DMS79 treated with DMSO at 0.1 percent for 48 hours (cell line): ENCODE measurements at regions not wholly inside any gene's neighbourhood (a gene's known extent, or its start where the extent isn't known, plus 50 kb on each side); places are given as distances from the start of the nearest gene placed in this dataset.

Source experiments
- DNase-seq: peaks from one replicate; lab custom pipeline; 2025; lab: John Stamatoyannopoulos, UW

- no peak for DNase-seq
Measured at GRCh38 chr6:140980265-140980887, 1152.3 kb upstream of the GJE1 start.

- no peak for DNase-seq
Measured at GRCh38 chr6:140979642-140980091, 1153.1 kb upstream of the GJE1 start.

- no peak for DNase-seq
Measured at GRCh38 chr6:140977403-140977802, 1155.3 kb upstream of the GJE1 start.

GRCh38 chr6:140976806-140977205 lies 1155.9 kb upstream of the GJE1 start:
- DNase-seq = no peak

- DNase-seq = no peak
Measured at GRCh38 chr6:140970485-140970884, 1162.2 kb upstream of the GJE1 start.

GRCh38 chr6:140968062-140968461 lies 1164.7 kb upstream of the GJE1 start:
- no peak for DNase-seq

GRCh38 chr6:140966676-140967075 lies 1166.0 kb upstream of the GJE1 start:
- DNase-seq = no peak

- DNase-seq = no peak
Measured at GRCh38 chr6:140960566-140960965, 1172.2 kb upstream of the GJE1 start.

- DNase-seq = no peak
Measured at GRCh38 chr6:140957386-140957785, 1175.3 kb upstream of the GJE1 start.

- DNase-seq = no peak
Measured at GRCh38 chr6:140956571-140957369, 1176.0 kb upstream of the GJE1 start.

GRCh38 chr6:140940251-140940925 lies 1192.3 kb upstream of the GJE1 start:
- DNase-seq = no peak

- DNase-seq = no peak
Measured at GRCh38 chr6:140932909-140933308, 1199.8 kb upstream of the GJE1 start.

GRCh38 chr6:140931581-140931980 lies 1201.1 kb upstream of the GJE1 start:
- no peak for DNase-seq

GRCh38 chr6:140929121-140929520 lies 1203.6 kb upstream of the GJE1 start:
- DNase-seq = no peak

- DNase-seq = no peak
Measured at GRCh38 chr6:140923048-140923447, 1209.7 kb upstream of the GJE1 start.

- no peak for DNase-seq
Measured at GRCh38 chr6:140921366-140922226, 1211.1 kb upstream of the GJE1 start.

- DNase-seq = no peak
Measured at GRCh38 chr6:140917911-140918310, 1214.8 kb upstream of the GJE1 start.

GRCh38 chr6:140915551-140915950 lies 1217.2 kb upstream of the GJE1 start:
- DNase-seq = peak; percentile 92

- peak; percentile 92 for DNase-seq
Measured at GRCh38 chr6:140915103-140915502, 1217.6 kb upstream of the GJE1 start.

GRCh38 chr6:140912686-140913085 lies 1220.0 kb upstream of the GJE1 start:
- DNase-seq = no peak

GRCh38 chr6:140909625-140910024 lies 1223.1 kb upstream of the GJE1 start:
- no peak for DNase-seq

GRCh38 chr6:140909156-140909555 lies 1223.6 kb upstream of the GJE1 start:
- DNase-seq = no peak
